GM20000 (cell line): ENCODE measurements at regions not wholly inside any gene's neighbourhood (a gene's known extent, or its start where the extent isn't known, plus 50 kb on each side); places are given as distances from the start of the nearest gene placed in this dataset.
"Not testable (repeated sequence)": the region's sequence is repeated elsewhere in the genome, so short reads cannot be mapped to it uniquely, and the experiment has no call there.

Source experiments
- DNase-seq: peaks from one replicate; pipeline ENCODE4 v3.0.0; 2012; ENCODE audit warnings: low spot score
- CTCF ChIP-seq: IDR thresholded peaks from 2 replicates; pipeline ENCODE4 v1.5.1; 2012; ENCODE audit warnings: mild to moderate bottlenecking, control low read depth; ENCODE audit errors: extremely low read depth, missing control alignments

- DNase-seq, result no peak
Measured at GRCh38 chr17:54455251-54455868, 445.3 kb upstream of the TOM1L1 start.

GRCh38 chr17:54465443-54465842, 435.2 kb upstream of the TOM1L1 start:
- DNase-seq, result not testable (repeated sequence)

More at GRCh38 chr17:54455251-54455868, 445.3 kb upstream of the TOM1L1 start:
- TF ChIP-seq CTCF, result no peak

GRCh38 chr17:54466875-54467274, 433.8 kb upstream of the TOM1L1 start:
- TF ChIP-seq CTCF, result no peak
- DNase-seq, result no peak

- no peak for DNase-seq
- no peak for TF ChIP-seq CTCF
Measured at GRCh38 chr17:54482843-54483242, 417.8 kb upstream of the TOM1L1 start.

GRCh38 chr17:54493691-54494090, 407.0 kb upstream of the TOM1L1 start:
- DNase-seq, result no peak
- TF ChIP-seq CTCF, result no peak

GRCh38 chr17:54494721-54495715, 405.6 kb upstream of the TOM1L1 start:
- DNase-seq, result no peak
- TF ChIP-seq CTCF, result no peak

- TF ChIP-seq CTCF, result no peak
- DNase-seq, result no peak
Measured at GRCh38 chr17:54505404-54505803, 395.2 kb upstream of the TOM1L1 start.
